PC-9 (cell line): ENCODE measurements at regions not wholly inside any gene's neighbourhood (a gene's known extent, or its start where the extent isn't known, plus 50 kb on each side); places are given as distances from the start of the nearest gene placed in this dataset.

ENCODE experiments used
- BruUV-seq: library from RNA; stranded (reverse); fragments of 400-500 nt; replicated peaks from 2 replicates; lab custom pipeline; 2021; lab: Mats Ljungman, UMichigan
- CTCF ChIA-PET: fragments of 300-600 bp; sonication (Branson Sonifier 250); formaldehyde crosslinking; loops from one replicate; lab custom pipeline; 2022; ENCODE audit warnings: antibody characterized with exemption; lab: Charles Lee
- POLR2A ChIA-PET: fragments of 300-600 bp; sonication (Branson Sonifier 250); formaldehyde crosslinking; loops from one replicate; lab custom pipeline; 2022; ENCODE audit warnings: antibody characterized with exemption; ENCODE audit not compliant: unreplicated experiment; lab: Charles Lee
- DNase-seq, 2 experiments: peaks; one replicate each; pipeline versions ENCODE4 v3.0.0 to v3.0.0-alpha.2; 2015 to 2022; ENCODE audit warnings: mixed read lengths in 1 of 2
- H2AFZ ChIP-seq: fragments of 200-600 bp; sonication (generic); 2 replicates; pipeline ENCODE4 v1.8.1; 2017; ENCODE audit warnings: antibody characterized with exemption
- H3F3A ChIP-seq: fragments of 200-600 bp; sonication (generic); 2 replicates; pipeline ENCODE4 v1.8.1; 2017; ENCODE audit warnings: antibody characterized with exemption, mild to moderate bottlenecking, low read depth; ENCODE audit not compliant: insufficient read depth
- H3K27ac ChIP-seq: fragments of 200-600 bp; sonication (generic); 2 replicates; pipeline ENCODE4 v1.6.1; 2016; ENCODE audit warnings: mixed run types
- H3K27me3 ChIP-seq: fragments of 200-600 bp; sonication (generic); 2 replicates; pipeline ENCODE4 v1.6.1; 2016; ENCODE audit warnings: low read depth, mixed run types; ENCODE audit not compliant: insufficient read depth
- H3K36me3 ChIP-seq: fragments of 200-600 bp; sonication (generic); 2 replicates; pipeline ENCODE4 v1.6.1; 2016; ENCODE audit warnings: low read depth, mixed run types
- H3K4me1 ChIP-seq: fragments of 200-600 bp; sonication (generic); replicated peaks from 2 replicates; pipeline ENCODE4 v1.6.1; 2016; ENCODE audit warnings: mixed run types; ENCODE audit not compliant: insufficient read depth
- H3K4me2 ChIP-seq: fragments of 200-600 bp; sonication (generic); 2 replicates; pipeline ENCODE4 v1.6.1; 2017; ENCODE audit warnings: mixed run types
- H3K4me3 ChIP-seq: fragments of 200-600 bp; sonication (generic); 2 replicates; pipeline ENCODE4 v1.6.1; 2016; ENCODE audit warnings: mixed run types
- H3K79me2 ChIP-seq: fragments of 200-600 bp; sonication (generic); 2 replicates; pipeline ENCODE4 v1.6.1; 2017; ENCODE audit warnings: low read depth, mixed run types
- H3K9me2 ChIP-seq: fragments of 200-600 bp; sonication (generic); 2 replicates; pipeline ENCODE4 v1.8.1; 2017; ENCODE audit warnings: mild to moderate bottlenecking; ENCODE audit not compliant: insufficient read depth
- H3K9me3 ChIP-seq: fragments of 200-600 bp; sonication (generic); 2 replicates; pipeline ENCODE4 v1.8.1; 2016; ENCODE audit warnings: low read depth; ENCODE audit not compliant: insufficient read depth
- H4K20me1 ChIP-seq: fragments of 200-600 bp; sonication (generic); 2 replicates; pipeline ENCODE4 v1.8.1; 2017; ENCODE audit not compliant: insufficient read depth
- CTCF ChIP-seq: fragments of 200-600 bp; sonication (generic); conservative IDR thresholded peaks from 2 replicates; pipeline ENCODE4 v1.6.1; 2017; ENCODE audit warnings: mixed run types, antibody characterized with exemption, mild to moderate bottlenecking, moderate library complexity
- EZH2 ChIP-seq: fragments of 200-600 bp; sonication (generic); IDR thresholded peaks from 2 replicates; pipeline ENCODE4 v1.8.0; 2017; ENCODE audit warnings: antibody characterized with exemption, low read depth
- intact Hi-C: fragments of 100-400 bp; cut with micrococcal nuclease; formaldehyde crosslinking; loops from one replicate; pipeline ENCODE4 v1.10.0; 2022; ENCODE audit not compliant: unreplicated experiment

- H3K4me3 ChIP-seq, result no peak overlapping the region
- no peaks in the 10 kb centered on the region for H3K36me3 ChIP-seq
- POLR2A ChIA-PET, result no interaction called here
- TF ChIP-seq CTCF, result no peak
- TF ChIP-seq EZH2, result no peak
- no peak overlapping the region for H2AFZ ChIP-seq
- no peaks in the 10 kb centered on the region for H3K79me2 ChIP-seq
- H3K4me2 ChIP-seq, result no peak overlapping the region
- no peak overlapping the region for H3K27ac ChIP-seq
- intact Hi-C loops, result no loop called here
- H3K27me3 ChIP-seq, result no peaks in the 10 kb centered on the region
- BruUV-seq, result no TSS peak
- H3K9me3 ChIP-seq, result no peaks in the 10 kb centered on the region
- H3K9me2 ChIP-seq, result no peaks in the 10 kb centered on the region; the same call in 1 of the 2 replicates
- no peaks in the 10 kb centered on the region for H3K4me1 ChIP-seq
- CTCF ChIA-PET, result no interaction called here
- no peak for DNase-seq
- no peaks in the 10 kb centered on the region for H3F3A ChIP-seq
- H4K20me1 ChIP-seq, result no peaks in the 10 kb centered on the region
Observed at GRCh38 chr4:165656399-165656798, 216.6 kb upstream of the TLL1 start.

- no TSS peak for BruUV-seq
- H3K4me3 ChIP-seq, result no peak overlapping the region
- CTCF ChIA-PET, result no interaction called here
- no peaks in the 10 kb centered on the region for H3K4me1 ChIP-seq
- POLR2A ChIA-PET, result no interaction called here
- H2AFZ ChIP-seq, result no peak overlapping the region
- no peaks in the 10 kb centered on the region for H3K79me2 ChIP-seq
- H3K27me3 ChIP-seq, result no peaks in the 10 kb centered on the region
- no peaks in the 10 kb centered on the region for H3K36me3 ChIP-seq
- H4K20me1 ChIP-seq, result no peaks in the 10 kb centered on the region
- DNase-seq, result no peak
- no peaks in the 10 kb centered on the region for H3K9me3 ChIP-seq
- H3F3A ChIP-seq, result no peaks in the 10 kb centered on the region
- no peak overlapping the region for H3K27ac ChIP-seq
- no peak for TF ChIP-seq EZH2
- TF ChIP-seq CTCF, result no peak
- no peaks in the 10 kb centered on the region; the same call in 1 of the 2 replicates for H3K9me2 ChIP-seq
- intact Hi-C loops, result no loop called here
- no peak overlapping the region for H3K4me2 ChIP-seq
Observed at GRCh38 chr4:165656829-165657490, 216.1 kb upstream of the TLL1 start.

GRCh38 chr4:165662341-165662740 is 210.7 kb upstream of the TLL1 start:
- no peaks in the 10 kb centered on the region for H3K79me2 ChIP-seq
- H3K9me3 ChIP-seq, result no peaks in the 10 kb centered on the region
- H2AFZ ChIP-seq, result no peak overlapping the region
- TF ChIP-seq CTCF (no peak), EZH2 (no peak)
- H3K4me1 ChIP-seq, result no peaks in the 10 kb centered on the region
- intact Hi-C loops, result no loop called here
- H3K4me2 ChIP-seq, result no peak overlapping the region
- BruUV-seq, result no TSS peak
- no peak for DNase-seq
- no peak overlapping the region for H3K4me3 ChIP-seq
- no peaks in the 10 kb centered on the region for H3K9me2 ChIP-seq
- CTCF ChIA-PET, result no interaction called here
- H3F3A ChIP-seq, result no peaks in the 10 kb centered on the region
- POLR2A ChIA-PET, result no interaction called here
- no peaks in the 10 kb centered on the region for H3K36me3 ChIP-seq
- no peak overlapping the region for H3K27ac ChIP-seq
- no peaks in the 10 kb centered on the region for H3K27me3 ChIP-seq
- no peaks in the 10 kb centered on the region for H4K20me1 ChIP-seq
